HPDE6-E6E7 (cell line): ENCODE measurements at regions not wholly inside any gene's neighbourhood (a gene's known extent, or its start where the extent isn't known, plus 50 kb on each side); places are given as distances from the start of the nearest gene placed in this dataset.
A peak's percentile ranks its signal among the peaks of the same experiment; 100 is the strongest.

ENCODE experiments used
- DNase-seq: peaks from one replicate; pipeline ENCODE4 v3.0.0; 2011; ENCODE audit warnings: missing footprints; ENCODE audit errors: extremely low spot score

GRCh38 chr14:44151130-44151820, 355.8 kb downstream of the FSCB start:
- no peak for DNase-seq

GRCh38 chr14:44149597-44149996, 357.5 kb downstream of the FSCB start:
- peak; percentile 20 for DNase-seq

- no peak for DNase-seq
Observed at GRCh38 chr14:44142006-44142405, 365.1 kb downstream of the FSCB start.

GRCh38 chr14:44135972-44136371, 371.1 kb downstream of the FSCB start:
- DNase-seq, result no peak

GRCh38 chr14:44131861-44132260, 375.2 kb downstream of the FSCB start:
- DNase-seq, result no peak

- no peak for DNase-seq
Observed at GRCh38 chr14:44113769-44114730, 393.0 kb downstream of the FSCB start.

- DNase-seq, result no peak
Observed at GRCh38 chr14:44112774-44113460, 394.2 kb downstream of the FSCB start.

- no peak for DNase-seq
Observed at GRCh38 chr14:44109036-44109435, 398.0 kb downstream of the FSCB start.

- peak; percentile 63 for DNase-seq
Observed at GRCh38 chr14:44108601-44109000, 398.5 kb downstream of the FSCB start.

- DNase-seq, result no peak
Observed at GRCh38 chr14:44107156-44107555, 399.9 kb downstream of the FSCB start.

- DNase-seq, result no peak
Observed at GRCh38 chr14:44099743-44100488, 407.2 kb downstream of the FSCB start.

- DNase-seq, result no peak
Observed at GRCh38 chr14:44081146-44081545, 425.9 kb downstream of the FSCB start.

- no peak for DNase-seq
Observed at GRCh38 chr14:44070046-44070445, 437.0 kb downstream of the FSCB start.

- DNase-seq, result no peak
Observed at GRCh38 chr14:44053422-44053821, 453.7 kb downstream of the FSCB start.

GRCh38 chr14:44041700-44042099, 465.4 kb downstream of the FSCB start:
- no peak for DNase-seq

- DNase-seq, result no peak
Observed at GRCh38 chr14:44040561-44040960, 466.5 kb downstream of the FSCB start.

- no peak for DNase-seq
Observed at GRCh38 chr14:44036248-44036647, 470.8 kb downstream of the FSCB start.

- no peak for DNase-seq
Observed at GRCh38 chr14:44035707-44036106, 471.4 kb downstream of the FSCB start.

GRCh38 chr14:44030831-44031383, 476.2 kb downstream of the FSCB start:
- no peak for DNase-seq

- DNase-seq, result peak; percentile 5
Observed at GRCh38 chr14:44029933-44030332, 477.1 kb downstream of the FSCB start.

- DNase-seq, result no peak
Observed at GRCh38 chr14:44027397-44027796, 479.7 kb downstream of the FSCB start.
